NT2/D1 (cell line): ENCODE measurements at regions not wholly inside any gene's neighbourhood (a gene's known extent, or its start where the extent isn't known, plus 50 kb on each side); places are given as distances from the start of the nearest gene placed in this dataset.

Experiments
- SUZ12 ChIP-seq: IDR thresholded peaks from 2 replicates; pipeline ENCODE4 v1.6.1; 2011; ENCODE audit not compliant: insufficient read length, insufficient read depth; ENCODE audit errors: extremely low read depth
- YY1 ChIP-seq: IDR thresholded peaks from 2 replicates; pipeline ENCODE4 v1.6.1; 2011; ENCODE audit not compliant: insufficient read length, insufficient read depth
- ZNF274 ChIP-seq: IDR thresholded peaks from 2 replicates; pipeline ENCODE4 v1.6.1; 2011; ENCODE audit warnings: mild to moderate bottlenecking, low read depth, low read length

- no peak for TF ChIP-seq SUZ12
- TF ChIP-seq ZNF274 = no peak
- TF ChIP-seq YY1 = no peak
Measured at GRCh38 chr5:52448111-52448510, 339.6 kb upstream of the ITGA1 start.
